Endothelial cell of umbilical vein (primary cell): ENCODE measurements at regions not wholly inside any gene's neighbourhood (a gene's known extent, or its start where the extent isn't known, plus 50 kb on each side); places are given as distances from the start of the nearest gene placed in this dataset.

Experiments
- CTCF ChIP-seq, 2 donors: IDR thresholded peaks; 1 replicate in 1 of 2; 2 replicates in 1 of 2; pipeline ENCODE4 v1.5.1; 2011; ENCODE audit warnings: low read length in 2 of 2, mild to moderate bottlenecking in 2 of 2, moderate library complexity in 2 of 2, control low read depth in 1 of 2, inconsistent platforms in 1 of 2, low read depth in 1 of 2; ENCODE audit not compliant: insufficient read depth in 1 of 2; ENCODE audit errors: extremely low read depth in 1 of 2
- MAX ChIP-seq: IDR thresholded peaks from 2 replicates; pipeline ENCODE4 v1.6.1; 2011; ENCODE audit not compliant: insufficient read depth, insufficient read length
- POLR2A ChIP-seq: IDR thresholded peaks from 2 replicates; pipeline ENCODE4 v1.6.1; 2012; ENCODE audit warnings: low read depth, mild to moderate bottlenecking, control low read depth, low read length
- POLR2AphosphoS5 ChIP-seq: IDR thresholded peaks from 2 replicates; pipeline ENCODE4 v1.6.1; 2012; ENCODE audit warnings: low read depth, mild to moderate bottlenecking, control low read depth, low read length, moderate library complexity; ENCODE audit not compliant: insufficient read depth

GRCh38 chr2:180555391-180555965, 424.9 kb upstream of the UBE2E3 start:
- no peak for TF ChIP-seq CTCF (IDR thresholded peaks at IDR 0.05; ENCODE audit: extremely low read depth in 1 of 2, insufficient read depth in 1 of 2, low read depth in 1 of 2, low read length in 2 of 2)
- TF ChIP-seq POLR2AphosphoS5, result no peak
- TF ChIP-seq POLR2A, result no peak
- TF ChIP-seq MAX, result no peak
